22Rv1 (cell line): ENCODE measurements at regions not wholly inside any gene's neighbourhood (a gene's known extent, or its start where the extent isn't known, plus 50 kb on each side); places are given as distances from the start of the nearest gene placed in this dataset.

Experiments
- CTCF ChIP-seq: fragments of 450-650 bp; IDR thresholded peaks from 2 replicates; pipeline ENCODE4 v1.5.1; 2017; ENCODE audit warnings: mild to moderate bottlenecking
- ZFX ChIP-seq: fragments of 450-650 bp; IDR thresholded peaks from 2 replicates; pipeline ENCODE4 v1.6.1; 2017; ENCODE audit warnings: antibody characterized with exemption, borderline replicate concordance

- no peak for TF ChIP-seq CTCF
- TF ChIP-seq ZFX: no peak
Measured at GRCh38 chr2:33770023-33770422, 170.9 kb upstream of the FAM98A start.
